HFFc6 (cell line): ENCODE measurements at regions not wholly inside any gene's neighbourhood (a gene's known extent, or its start where the extent isn't known, plus 50 kb on each side); places are given as distances from the start of the nearest gene placed in this dataset.

Experiments used
- DNase-seq: peaks from one replicate; pipeline ENCODE4 v3.0.0-alpha.2; 2018
- H3K27ac Mint-ChIP-seq: 2 replicates; pipeline ENCODE4 v1.8.0; 2020; ENCODE audit warnings: mild to moderate bottlenecking, mixed read lengths
- H3K27me3 Mint-ChIP-seq: 2 replicates; pipeline ENCODE4 v1.8.0; 2021; ENCODE audit warnings: mild to moderate bottlenecking, moderate library complexity, mixed read lengths; ENCODE audit not compliant: insufficient read depth
- H3K36me3 Mint-ChIP-seq: 2 replicates; pipeline ENCODE4 v1.8.0; 2021; ENCODE audit warnings: low read depth, mixed read lengths
- H3K4me1 Mint-ChIP-seq: 2 replicates; pipeline ENCODE4 v1.8.0; 2020; ENCODE audit warnings: low read depth, mixed read lengths
- H3K4me3 Mint-ChIP-seq: 2 replicates; pipeline ENCODE4 v1.8.0; 2020; ENCODE audit warnings: mild to moderate bottlenecking, moderate library complexity, mixed read lengths
- H3K9me3 Mint-ChIP-seq: 2 replicates; pipeline ENCODE4 v1.8.0; 2020; ENCODE audit warnings: mild to moderate bottlenecking, mixed read lengths
- TF ChIP-seq, protein P1 (sequence below): fragments of 200-600 bp; sonication (generic); IDR thresholded peaks from 2 replicates; pipeline ENCODE4 v1.5.0; 2021; ENCODE audit warnings: antibody characterized with exemption, mild to moderate bottlenecking

DNA sequence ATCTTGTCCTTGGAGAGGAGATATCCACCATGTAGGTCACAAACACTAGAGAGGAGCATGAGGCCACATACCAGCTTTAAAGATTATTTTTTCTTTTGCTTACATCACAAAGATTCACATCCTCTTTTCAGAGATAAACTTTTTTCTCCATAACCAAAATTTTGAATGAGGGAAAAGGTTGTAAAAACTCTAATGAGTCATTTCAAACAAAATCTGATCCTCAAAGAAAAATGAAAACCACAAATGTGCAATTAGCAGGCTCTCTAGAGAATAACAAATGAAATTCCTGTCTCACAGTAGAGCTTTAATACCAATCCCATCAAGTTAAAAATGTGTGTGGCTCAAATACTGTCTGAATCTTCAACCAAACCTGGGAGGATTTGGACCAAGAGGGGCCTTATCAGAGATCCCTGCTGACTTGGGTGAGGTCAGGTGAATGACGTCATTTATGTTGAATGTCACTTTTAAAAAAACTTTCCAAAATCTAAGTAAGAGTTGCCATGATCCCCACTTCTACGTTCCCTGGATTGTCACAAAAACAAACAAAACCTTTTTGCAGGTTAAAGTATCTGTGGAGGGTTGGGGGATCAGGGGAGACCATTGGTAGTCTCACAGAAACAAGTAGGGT lies 261.5 kb upstream of the NPSR1 start:
- no peaks in the 10 kb centered on the region for H3K9me3 Mint-ChIP-seq
- no peaks in the 10 kb centered on the region for H3K36me3 Mint-ChIP-seq
- TF ChIP-seq, protein P1, sequence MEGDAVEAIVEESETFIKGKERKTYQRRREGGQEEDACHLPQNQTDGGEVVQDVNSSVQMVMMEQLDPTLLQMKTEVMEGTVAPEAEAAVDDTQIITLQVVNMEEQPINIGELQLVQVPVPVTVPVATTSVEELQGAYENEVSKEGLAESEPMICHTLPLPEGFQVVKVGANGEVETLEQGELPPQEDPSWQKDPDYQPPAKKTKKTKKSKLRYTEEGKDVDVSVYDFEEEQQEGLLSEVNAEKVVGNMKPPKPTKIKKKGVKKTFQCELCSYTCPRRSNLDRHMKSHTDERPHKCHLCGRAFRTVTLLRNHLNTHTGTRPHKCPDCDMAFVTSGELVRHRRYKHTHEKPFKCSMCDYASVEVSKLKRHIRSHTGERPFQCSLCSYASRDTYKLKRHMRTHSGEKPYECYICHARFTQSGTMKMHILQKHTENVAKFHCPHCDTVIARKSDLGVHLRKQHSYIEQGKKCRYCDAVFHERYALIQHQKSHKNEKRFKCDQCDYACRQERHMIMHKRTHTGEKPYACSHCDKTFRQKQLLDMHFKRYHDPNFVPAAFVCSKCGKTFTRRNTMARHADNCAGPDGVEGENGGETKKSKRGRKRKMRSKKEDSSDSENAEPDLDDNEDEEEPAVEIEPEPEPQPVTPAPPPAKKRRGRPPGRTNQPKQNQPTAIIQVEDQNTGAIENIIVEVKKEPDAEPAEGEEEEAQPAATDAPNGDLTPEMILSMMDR = no peak
- H3K4me3 Mint-ChIP-seq = no peak overlapping the region
- H3K4me1 Mint-ChIP-seq = no peaks in the 10 kb centered on the region
- peaks cover 3% of the 10 kb centered on the region for H3K27me3 Mint-ChIP-seq
- no peak overlapping the region for H3K27ac Mint-ChIP-seq
- DNase-seq = no peak

- H3K27ac Mint-ChIP-seq = no peak overlapping the region
- no peak for DNase-seq
- H3K9me3 Mint-ChIP-seq = no peaks in the 10 kb centered on the region
- no peaks in the 10 kb centered on the region for H3K4me1 Mint-ChIP-seq
- H3K4me3 Mint-ChIP-seq = no peak overlapping the region
- H3K36me3 Mint-ChIP-seq = no peaks in the 10 kb centered on the region
- peaks cover 15% of the 10 kb centered on the region for H3K27me3 Mint-ChIP-seq
- TF ChIP-seq, protein P1 = no peak
Measured at GRCh38 chr7:34401776-34402175, 256.2 kb upstream of the NPSR1 start.

DNA sequence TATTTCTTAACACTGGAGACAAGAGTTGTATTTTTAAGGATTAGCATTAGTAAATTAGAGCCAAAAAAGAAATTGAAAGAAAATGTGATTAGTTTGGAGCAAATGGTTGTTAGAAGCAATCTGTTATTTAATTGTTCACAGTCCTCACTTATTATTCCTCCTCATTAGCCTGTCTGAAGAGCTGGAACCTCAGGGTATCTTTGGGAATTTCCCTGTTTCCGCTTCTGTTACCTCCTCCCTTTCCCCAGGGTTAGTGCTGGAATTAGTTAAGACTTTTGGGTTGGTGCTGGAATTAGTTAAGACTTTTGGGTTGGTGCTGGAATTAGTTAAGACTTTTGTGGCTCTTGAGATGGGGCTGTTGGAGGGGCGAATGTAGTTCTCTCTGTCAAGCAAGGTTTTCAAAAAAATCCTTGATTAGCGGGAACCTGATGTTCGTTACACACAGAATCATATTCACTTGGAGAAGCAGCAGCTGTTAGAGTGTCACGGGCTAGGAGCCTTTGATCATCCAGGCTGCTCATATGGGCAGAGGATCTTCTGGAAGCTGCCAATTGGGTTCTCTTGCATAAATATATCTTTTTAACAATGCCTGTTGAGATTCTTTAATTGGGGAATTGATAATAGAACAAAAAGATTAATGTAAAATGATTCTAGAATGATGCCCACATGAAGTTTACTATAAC lies 251.0 kb upstream of the NPSR1 start:
- Mint-ChIP-seq H3K4me1 (no peaks in the 10 kb centered on the region), H3K4me3 (no peak overlapping the region), H3K27me3 (peaks cover 18% of the 10 kb centered on the region), H3K9me3 (no peaks in the 10 kb centered on the region), H3K36me3 (no peaks in the 10 kb centered on the region), H3K27ac (no peak overlapping the region)
- TF ChIP-seq, protein P1 = no peak
- DNase-seq = no peak

DNA sequence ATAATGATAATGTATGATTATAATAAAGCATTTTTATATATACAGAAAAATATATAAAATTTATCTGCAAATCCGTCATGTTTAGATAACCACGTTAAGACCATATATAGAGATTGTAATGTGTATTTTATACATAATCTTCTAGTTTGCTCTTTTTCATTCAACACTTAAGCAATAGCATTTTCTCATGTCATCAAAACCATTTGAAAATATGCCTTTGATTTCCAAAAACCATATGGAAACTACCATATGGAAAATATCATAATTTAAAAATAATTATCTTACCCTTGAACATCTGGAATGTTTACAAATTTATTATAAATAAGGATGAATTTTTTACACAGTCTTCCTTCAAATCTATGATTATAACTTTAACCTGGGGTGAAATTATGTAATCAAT lies 250.4 kb upstream of the NPSR1 start:
- no peaks in the 10 kb centered on the region for H3K4me1 Mint-ChIP-seq
- H3K36me3 Mint-ChIP-seq = no peaks in the 10 kb centered on the region
- no peaks in the 10 kb centered on the region for H3K9me3 Mint-ChIP-seq
- no peak for DNase-seq
- TF ChIP-seq, protein P1 = no peak
- H3K4me3 Mint-ChIP-seq = no peak overlapping the region
- no peak overlapping the region for H3K27ac Mint-ChIP-seq
- H3K27me3 Mint-ChIP-seq = peaks cover 18% of the 10 kb centered on the region

DNA sequence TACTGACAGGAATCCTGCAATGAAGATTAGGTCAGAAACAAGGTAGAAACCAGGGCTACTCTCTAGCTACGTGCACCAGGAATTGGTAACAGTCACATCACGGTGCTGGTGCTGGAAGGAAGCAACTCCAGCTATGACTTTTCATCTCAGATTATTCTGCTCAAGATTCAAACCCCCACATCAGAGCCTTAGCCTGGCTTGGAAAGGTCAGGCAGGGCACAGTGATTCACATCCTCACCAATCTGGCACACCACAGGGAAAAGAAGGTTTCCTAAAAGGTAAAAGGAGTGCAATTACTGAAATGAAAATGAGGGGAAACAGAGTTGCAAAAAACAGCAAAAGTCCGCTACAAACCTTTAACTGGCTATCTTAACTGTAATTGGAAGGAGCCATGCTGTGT lies 240.2 kb upstream of the NPSR1 start:
- Mint-ChIP-seq H3K4me3 (no peak overlapping the region), H3K9me3 (no peaks in the 10 kb centered on the region), H3K27ac (no peak overlapping the region), H3K36me3 (no peaks in the 10 kb centered on the region), H3K4me1 (peaks cover 10% of the 10 kb centered on the region), H3K27me3 (peaks cover 8% of the 10 kb centered on the region)
- no peak for DNase-seq
- TF ChIP-seq, protein P1 = no peak
